Activated CD4-positive, alpha-beta T cell treated with anti-CD3 and anti-CD28 coated beads for 1 hour (primary cell): ENCODE measurements at regions not wholly inside any gene's neighbourhood (a gene's known extent, or its start where the extent isn't known, plus 50 kb on each side); places are given as distances from the start of the nearest gene placed in this dataset.
"Not testable (repeated sequence)": the region's sequence is repeated elsewhere in the genome, so short reads cannot be mapped to it uniquely, and the experiment has no call there.

Source experiments
- DNase-seq: peaks from one replicate; pipeline ENCODE4 v3.0.0-alpha.2; 2020

GRCh38 chr1:166307261-166308188 is 140.7 kb upstream of the FAM78B start:
- no peak for DNase-seq

DNA sequence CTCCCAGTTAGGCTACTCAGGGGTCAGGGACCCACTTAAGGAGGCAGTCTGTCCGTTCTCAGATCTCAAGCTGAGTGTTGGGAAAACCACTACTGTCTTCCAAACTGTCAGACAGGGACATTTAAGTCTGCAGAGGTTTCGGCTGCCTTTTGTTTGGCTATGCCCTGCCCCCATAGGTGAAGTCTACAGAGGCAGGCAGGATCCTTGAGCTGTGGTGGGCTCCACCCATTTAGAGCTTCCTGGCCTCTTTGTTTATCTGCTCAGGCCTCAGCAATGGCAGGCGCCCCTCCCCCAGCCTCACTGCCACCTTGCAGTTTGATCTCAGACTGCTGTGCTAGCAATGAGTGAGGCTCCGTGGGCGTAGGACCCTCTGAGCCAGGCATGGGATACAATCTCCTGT is 149.5 kb upstream of the FAM78B start:
- not testable (repeated sequence) for DNase-seq

DNA sequence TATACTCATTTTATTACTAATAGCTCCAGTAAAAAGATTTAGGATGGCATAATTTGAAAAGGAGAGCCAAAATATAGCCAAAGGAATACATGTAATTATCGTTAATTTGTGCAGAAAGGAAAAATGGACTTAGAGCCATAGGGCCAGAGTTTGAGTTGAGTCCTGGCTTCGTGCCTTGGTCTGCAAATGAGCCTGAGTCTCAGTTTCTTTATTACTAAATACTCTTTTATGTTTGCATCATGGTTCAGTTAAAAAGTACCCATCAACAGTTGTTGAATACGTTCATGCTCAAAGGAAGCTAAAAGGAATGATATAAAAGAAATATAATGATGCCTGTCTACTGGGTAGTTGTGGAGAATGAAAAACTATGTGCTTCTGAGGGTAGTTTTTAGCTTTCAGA is 155.7 kb upstream of the FAM78B start:
- DNase-seq, result no peak

GRCh38 chr1:166327886-166328285 is 161.1 kb upstream of the FAM78B start:
- DNase-seq, result no peak

- no peak for DNase-seq
These were observed 162.2 kb upstream of the FAM78B start for GRCh38 chr1:166328956-166329355.

- DNase-seq, result no peak
These were observed 163.3 kb upstream of the FAM78B start for GRCh38 chr1:166330096-166330495.

- DNase-seq, result no peak
These were observed 171.3 kb upstream of the FAM78B start for GRCh38 chr1:166338105-166338504.

DNA sequence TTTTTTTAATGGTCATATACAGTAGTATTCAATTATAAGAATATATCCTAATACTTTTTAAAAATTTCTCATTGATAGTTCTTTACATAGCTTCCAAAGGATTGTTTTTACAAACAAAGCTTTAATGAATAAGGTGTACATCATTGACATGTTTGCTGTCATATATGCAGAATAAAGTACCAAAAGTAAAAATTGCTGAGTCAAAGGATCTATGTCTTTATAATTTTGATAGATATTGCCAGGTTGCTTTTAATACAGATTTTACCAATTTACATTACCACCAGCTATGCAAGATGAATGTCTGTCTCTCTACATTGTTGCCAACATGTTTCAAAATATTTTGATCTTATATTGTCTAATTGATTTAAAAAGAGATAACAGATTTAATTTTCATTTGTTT is 173.9 kb upstream of the FAM78B start:
- DNase-seq, result no peak

DNA sequence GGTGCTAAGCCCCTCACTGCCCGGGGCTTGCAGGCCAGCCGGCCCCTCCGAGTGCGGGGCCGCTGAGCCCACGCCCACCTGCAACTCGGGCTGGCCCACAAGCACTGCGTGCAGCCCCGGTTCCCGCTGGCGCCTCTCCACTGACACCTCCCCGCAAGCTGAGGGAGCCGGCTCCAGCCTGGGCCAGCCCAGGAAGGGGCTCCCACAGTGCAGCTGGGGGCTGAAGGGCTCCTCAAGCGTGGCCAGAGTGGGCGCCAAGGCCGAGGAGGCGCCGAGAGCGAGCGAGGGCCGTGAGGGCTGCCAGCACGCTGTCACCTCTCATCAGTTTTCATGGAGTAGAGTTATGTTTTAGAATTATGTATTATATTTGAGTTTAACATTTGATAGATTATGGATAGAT is 176.5 kb upstream of the FAM78B start:
- no peak for DNase-seq

DNA sequence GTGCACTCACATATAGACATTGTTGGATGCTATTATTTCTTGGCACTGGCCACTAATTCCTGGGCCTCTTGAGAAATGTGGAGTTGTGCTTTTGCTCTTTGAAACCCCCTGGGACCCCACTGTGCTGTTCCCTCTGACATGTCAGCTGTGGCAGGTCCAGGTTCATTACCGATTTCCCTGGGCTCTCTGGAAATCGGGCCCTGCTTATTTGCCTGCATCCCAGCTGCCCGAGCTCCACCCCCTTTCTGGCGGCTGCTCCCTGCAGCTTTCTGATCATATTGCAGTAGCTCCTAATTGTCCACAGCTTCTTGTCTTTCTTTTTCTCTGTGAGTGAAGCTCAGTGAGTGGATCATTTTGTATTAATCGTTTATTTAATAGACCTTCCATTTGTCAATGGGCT is 183.7 kb upstream of the FAM78B start:
- DNase-seq, result no peak

DNA sequence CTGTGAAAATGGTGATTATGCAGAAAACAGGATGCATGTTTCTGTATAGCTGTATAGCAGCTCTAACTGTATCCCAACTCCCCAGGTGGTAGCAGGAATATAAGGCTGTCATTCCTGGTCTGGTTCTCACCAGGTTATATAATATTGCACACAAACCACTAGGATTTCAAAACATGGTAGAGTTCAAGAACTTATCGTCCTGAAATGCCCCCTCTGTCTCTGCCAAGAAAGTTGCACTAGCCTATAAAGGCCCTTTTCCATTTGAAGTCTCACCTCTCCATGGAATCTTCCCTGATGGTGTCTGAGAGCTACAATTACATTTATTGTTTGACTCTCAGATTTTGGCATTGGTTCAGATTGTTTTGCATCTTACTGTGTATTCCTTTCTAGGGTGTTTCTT is 184.9 kb upstream of the FAM78B start:
- DNase-seq, result no peak

DNA sequence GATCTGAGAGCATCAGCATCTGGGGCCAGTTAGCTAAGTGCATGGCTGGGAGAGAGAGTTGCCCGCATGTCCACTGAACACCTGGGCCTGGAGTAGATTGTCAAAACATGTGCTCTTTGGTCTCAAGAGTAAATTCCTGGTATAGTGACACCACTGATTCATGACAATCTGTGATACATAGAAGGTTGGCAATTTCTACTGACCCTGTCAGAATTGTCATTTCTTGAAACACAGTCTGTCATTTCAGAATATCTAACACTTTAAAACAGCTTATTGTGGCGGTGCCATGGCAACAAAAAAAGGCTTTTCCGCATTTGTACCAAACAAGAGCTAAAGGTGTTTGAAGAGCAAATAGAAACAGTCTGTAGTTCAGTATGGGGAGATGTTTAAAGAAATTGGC is 186.4 kb upstream of the FAM78B start:
- no peak for DNase-seq

DNA sequence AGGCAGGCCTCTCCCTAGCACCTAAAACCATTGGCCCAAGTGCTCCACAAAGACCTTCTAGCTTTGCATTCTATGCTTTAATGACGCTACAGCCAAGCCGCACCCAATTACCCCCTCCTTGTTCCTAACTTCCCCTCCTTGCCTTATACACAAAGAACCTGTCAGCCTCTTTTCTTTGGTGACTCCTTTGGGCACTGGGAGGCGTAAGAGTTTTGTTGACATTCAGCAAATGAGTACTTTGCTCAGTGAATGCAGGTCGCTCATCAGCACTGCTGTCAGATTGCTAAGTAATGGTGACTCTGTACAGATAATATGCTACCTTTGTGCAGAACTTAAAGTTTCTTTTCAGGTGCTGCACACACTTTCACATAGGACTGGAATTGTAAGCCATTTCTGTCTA is 187.6 kb upstream of the FAM78B start:
- no peak for DNase-seq

DNA sequence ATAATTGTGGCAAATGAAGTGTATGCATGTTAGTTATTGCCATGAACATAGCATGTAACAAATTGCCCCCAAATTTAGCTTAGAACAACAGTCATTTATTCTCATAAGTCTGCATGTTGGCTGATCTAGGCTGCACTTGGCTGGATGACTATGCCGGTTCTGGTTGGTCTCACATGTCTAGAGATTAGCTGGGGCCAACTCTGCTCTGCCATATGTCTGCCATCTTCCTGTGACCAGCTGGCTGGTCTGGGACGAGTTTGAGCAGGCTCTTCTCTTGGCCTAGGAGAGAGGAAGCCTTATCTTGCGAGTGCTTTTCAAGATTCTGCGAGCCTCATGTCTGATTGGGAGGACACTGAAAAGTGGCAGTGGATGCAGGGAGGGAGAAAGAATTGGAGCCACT is 198.3 kb upstream of the FAM78B start:
- no peak for DNase-seq

DNA sequence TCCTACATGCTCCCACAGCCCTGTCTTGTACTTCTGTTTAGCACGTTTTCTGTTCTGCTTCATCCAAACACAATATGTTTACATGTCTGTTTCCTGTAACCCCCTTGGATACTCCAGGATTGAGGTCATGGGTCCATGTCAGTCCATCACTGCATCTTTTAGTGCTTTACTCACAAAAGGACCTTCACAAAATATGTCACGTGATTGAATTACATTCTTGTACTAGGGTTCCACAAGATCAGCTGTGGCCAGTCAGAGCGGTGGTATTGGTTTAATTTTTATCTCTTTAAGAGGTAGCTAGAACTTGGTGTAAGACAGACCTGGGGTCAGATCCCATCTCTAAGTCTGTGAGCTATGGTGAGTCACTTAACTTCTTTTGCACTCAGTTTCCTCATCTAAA is 201.2 kb upstream of the FAM78B start:
- DNase-seq, result no peak

- DNase-seq, result no peak
These were observed 211.1 kb upstream of the FAM78B start for GRCh38 chr1:166377896-166378295.

DNA sequence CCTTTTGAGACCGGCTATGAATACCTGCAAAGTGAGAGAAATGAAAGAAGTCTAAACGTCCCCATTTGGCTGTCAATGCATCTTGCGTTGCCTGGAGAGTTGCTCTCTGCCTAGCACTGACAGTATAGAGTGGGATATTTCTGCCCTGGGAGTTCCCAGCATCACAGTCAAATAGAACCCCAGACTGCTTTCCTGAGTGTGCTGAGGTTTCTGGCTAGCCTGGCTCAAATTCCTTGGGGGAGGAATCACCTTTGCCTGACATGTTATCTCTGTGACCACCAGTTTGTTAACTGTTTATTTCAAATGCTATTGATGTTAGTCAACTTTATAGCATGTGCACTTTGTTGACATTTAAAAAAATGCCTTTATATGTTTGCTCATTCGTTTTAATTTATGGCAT is 212.0 kb upstream of the FAM78B start:
- DNase-seq, result no peak

- DNase-seq, result no peak
These were observed 212.6 kb upstream of the FAM78B start for GRCh38 chr1:166379447-166379846.

DNA sequence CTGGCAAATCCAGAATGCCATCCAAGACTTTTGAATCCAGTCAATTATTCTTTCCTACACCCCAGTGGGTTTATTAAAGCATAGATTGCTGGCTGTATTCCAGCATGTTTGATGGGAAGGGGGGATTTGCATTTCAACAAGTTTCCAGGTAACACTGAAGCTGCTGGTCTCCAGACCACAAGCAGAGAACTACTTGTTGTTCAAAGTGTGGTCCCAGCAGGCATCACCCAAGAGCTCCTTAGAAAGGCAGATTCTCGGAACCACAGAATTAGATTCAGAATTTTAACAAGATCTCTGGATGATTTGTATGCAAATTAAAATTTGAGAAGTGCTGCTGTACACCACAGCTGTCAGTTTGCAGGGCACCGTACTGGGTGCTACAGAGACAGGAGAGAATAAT is 216.3 kb upstream of the FAM78B start:
- no peak for DNase-seq

DNA sequence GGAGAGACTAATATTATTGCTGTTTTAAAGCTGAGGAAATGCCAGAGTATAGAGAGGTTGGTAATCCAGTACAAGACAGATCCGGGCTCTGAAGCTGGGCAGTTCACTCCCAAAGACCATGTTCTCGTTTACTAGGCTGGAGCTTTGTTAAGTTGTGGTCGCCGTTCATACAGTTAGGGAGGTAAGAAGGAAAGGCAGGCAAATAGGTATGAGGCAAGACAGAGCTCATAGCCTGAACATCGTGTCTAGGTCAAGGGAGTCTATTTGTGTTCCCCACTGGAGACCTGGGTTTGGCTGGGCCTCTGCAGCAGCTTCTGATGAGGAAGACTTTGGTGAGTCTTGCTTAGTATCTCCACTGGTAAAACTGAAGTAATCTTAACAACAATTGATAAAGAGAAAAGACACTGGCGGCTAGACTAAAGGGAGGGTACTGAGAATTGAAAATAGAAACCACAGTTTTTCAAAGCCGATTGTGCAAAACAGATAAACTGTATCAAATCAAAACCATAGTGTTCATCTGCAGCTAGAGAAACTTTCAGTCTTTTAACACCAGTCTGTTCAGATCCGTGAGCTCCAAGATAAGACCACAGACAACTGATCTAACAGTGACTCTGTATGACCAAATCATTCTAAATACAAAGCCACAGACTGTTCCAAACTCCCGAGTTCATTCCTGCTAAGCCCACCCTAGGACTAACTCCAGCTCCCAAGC is 217.0 kb upstream of the FAM78B start:
- DNase-seq, result no peak

DNA sequence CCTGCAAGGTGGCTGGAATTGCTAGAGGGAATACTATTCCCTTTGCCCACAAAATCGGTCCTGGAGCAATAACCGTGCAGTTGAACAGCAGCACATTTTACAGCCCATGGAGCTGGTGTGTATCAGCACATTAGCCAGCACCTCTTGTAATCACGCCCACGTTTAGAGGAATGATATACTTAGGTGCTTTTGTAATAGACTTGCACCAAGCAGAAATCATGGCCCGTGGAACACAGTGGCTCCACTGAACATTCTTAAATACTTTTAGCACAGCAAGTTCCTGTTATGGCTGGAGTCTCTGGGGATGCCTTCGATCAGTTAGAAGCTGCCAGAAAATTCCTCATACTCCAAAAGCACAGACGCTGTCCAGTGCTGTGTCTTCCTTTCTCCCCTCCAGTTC is 218.1 kb upstream of the FAM78B start:
- no peak for DNase-seq

- no peak for DNase-seq
These were observed 223.7 kb upstream of the FAM78B start for GRCh38 chr1:166390366-166391033.

DNA sequence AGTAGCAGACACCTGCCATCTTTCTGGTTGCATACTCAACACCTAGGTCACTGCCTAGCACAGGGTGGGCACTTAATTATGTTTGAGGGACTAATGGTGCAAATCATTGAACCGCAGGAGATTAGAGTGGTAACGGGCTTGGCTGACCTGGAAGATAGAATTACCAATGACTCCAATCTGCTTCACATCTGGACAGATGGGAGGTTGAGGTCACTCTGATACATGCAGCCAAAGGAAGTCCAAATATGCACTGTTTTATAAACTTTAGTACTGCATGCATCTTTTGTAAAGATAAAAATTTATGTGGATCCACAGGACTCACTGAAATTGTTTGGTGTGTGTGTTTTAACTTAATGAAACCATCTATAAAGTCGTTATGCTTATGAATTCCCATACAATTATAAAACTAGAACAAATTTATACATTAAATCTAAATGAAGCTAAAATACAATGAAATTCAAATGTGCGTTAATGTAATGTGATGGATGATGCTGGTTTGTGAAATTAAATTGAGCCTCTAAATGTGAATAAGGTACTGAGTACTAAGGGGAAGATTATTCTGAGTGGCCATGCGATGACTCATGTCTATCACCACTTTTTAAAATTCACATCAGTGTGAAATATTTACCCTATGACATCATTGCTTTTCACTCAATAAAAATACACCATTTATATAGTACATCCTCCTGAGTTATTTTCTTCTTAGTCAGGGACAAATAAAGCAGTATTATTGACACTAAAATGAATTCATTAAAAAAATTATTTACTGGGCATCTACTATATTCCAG is 224.7 kb upstream of the FAM78B start:
- no peak for DNase-seq
